OCI-LY3 (cell line): ENCODE measurements at regions not wholly inside any gene's neighbourhood (a gene's known extent, or its start where the extent isn't known, plus 50 kb on each side); places are given as distances from the start of the nearest gene placed in this dataset.
"Not testable (repeated sequence)": the region's sequence is repeated elsewhere in the genome, so short reads cannot be mapped to it uniquely, and the experiment has no call there.

Source experiments
- EZH2phosphoT487 ChIP-seq: fragments of 200-600 bp; shearing (Covaris generic); IDR thresholded peaks from 2 replicates; pipeline ENCODE4 v1.6.1; 2018; ENCODE audit warnings: antibody characterized with exemption, mixed run types, low read depth
- TF ChIP-seq, protein P1 (sequence below): fragments of 200-600, 300-600 bp; sonication (generic); IDR thresholded peaks from 2 replicates; pipeline ENCODE4 v1.5.1; 2014; ENCODE audit warnings: antibody characterized with exemption, low read length, low read depth

- TF ChIP-seq, protein P1, sequence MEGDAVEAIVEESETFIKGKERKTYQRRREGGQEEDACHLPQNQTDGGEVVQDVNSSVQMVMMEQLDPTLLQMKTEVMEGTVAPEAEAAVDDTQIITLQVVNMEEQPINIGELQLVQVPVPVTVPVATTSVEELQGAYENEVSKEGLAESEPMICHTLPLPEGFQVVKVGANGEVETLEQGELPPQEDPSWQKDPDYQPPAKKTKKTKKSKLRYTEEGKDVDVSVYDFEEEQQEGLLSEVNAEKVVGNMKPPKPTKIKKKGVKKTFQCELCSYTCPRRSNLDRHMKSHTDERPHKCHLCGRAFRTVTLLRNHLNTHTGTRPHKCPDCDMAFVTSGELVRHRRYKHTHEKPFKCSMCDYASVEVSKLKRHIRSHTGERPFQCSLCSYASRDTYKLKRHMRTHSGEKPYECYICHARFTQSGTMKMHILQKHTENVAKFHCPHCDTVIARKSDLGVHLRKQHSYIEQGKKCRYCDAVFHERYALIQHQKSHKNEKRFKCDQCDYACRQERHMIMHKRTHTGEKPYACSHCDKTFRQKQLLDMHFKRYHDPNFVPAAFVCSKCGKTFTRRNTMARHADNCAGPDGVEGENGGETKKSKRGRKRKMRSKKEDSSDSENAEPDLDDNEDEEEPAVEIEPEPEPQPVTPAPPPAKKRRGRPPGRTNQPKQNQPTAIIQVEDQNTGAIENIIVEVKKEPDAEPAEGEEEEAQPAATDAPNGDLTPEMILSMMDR = not testable (repeated sequence)
- TF ChIP-seq EZH2phosphoT487 = not testable (repeated sequence)
Measured at GRCh38 chr5:26364624-26365023, 673.8 kb downstream of the CDH9 start.
